ENCODE measurements at regions not wholly inside any gene's neighbourhood (a gene's known extent, or its start where the extent isn't known, plus 50 kb on each side); places are given as distances from the start of the nearest gene placed in this dataset.

- no peak overlapping the region for H3K9ac ChIP-seq (ENCODE audit: extremely low read depth, low read length, poor library complexity, severe bottlenecking)
- no peak for DNase-seq
- Mint-ChIP-seq H3K27ac (peak overlapping the region; percentile 4), H3K9me3 (peaks cover 25% of the 10 kb centered on the region), H3K36me3 (ENCODE audit: low read depth) (peaks cover 7% of the 10 kb centered on the region), H3K27me3 (ENCODE audit: insufficient read depth) (peaks cover 11% of the 10 kb centered on the region), H3K4me1 (peaks cover 7% of the 10 kb centered on the region), H3K4me3 (no peak overlapping the region)
- 88 to 94% methylated on average over 3 of the region's 3 CpGs for WGBS, 2 experiments (ENCODE audit: insufficient coverage in 1 of 2, insufficient read length in 1 of 2)
- H3K9me3 ChIP-seq (ENCODE audit: control insufficient read depth, low read length), result peaks cover 23% of the 10 kb centered on the region
- no peaks in the 10 kb centered on the region for H3K36me3 ChIP-seq (ENCODE audit: control insufficient read depth, insufficient read depth, low read length)
- H3K4me3 ChIP-seq (ENCODE audit: low read length), result no peak overlapping the region
- peak overlapping the region; percentile 12 for H3K27ac ChIP-seq (ENCODE audit: low read depth, low read length)
- no peaks in the 10 kb centered on the region for H3K27me3 ChIP-seq (ENCODE audit: control insufficient read depth, insufficient read depth, low read length, poor library complexity, severe bottlenecking)
- TF ChIP-seq CTCF (conservative IDR thresholded peaks at IDR 0.05), result no peak
- no peaks in the 10 kb centered on the region for H3K4me1 ChIP-seq (ENCODE audit: control insufficient read depth, insufficient read depth, low read length)
Observed at GRCh38 chr13:79966059-79966458, 374.9 kb downstream of the SPRY2 start.

GRCh38 chr13:79946556-79946955 is 394.4 kb downstream of the SPRY2 start:
- WGBS, 2 experiments (ENCODE audit: insufficient coverage in 1 of 2, insufficient read length in 1 of 2), result 98% methylated on average over 3 of the region's 3 CpGs; no CpG with 5 or more reads in 1 of the 2 experiments
- Mint-ChIP-seq H3K9me3 (peaks cover 6% of the 10 kb centered on the region), H3K36me3 (ENCODE audit: low read depth) (no peaks in the 10 kb centered on the region), H3K27ac (no peak overlapping the region), H3K4me3 (no peak overlapping the region), H3K4me1 (no peaks in the 10 kb centered on the region), H3K27me3 (ENCODE audit: insufficient read depth) (no peaks in the 10 kb centered on the region)
- peaks cover 5% of the 10 kb centered on the region for H3K9me3 ChIP-seq (ENCODE audit: control insufficient read depth, low read length)
- no peak overlapping the region for H3K27ac ChIP-seq (ENCODE audit: low read depth, low read length)
- no peak overlapping the region for H3K4me3 ChIP-seq (ENCODE audit: low read length)
- no peaks in the 10 kb centered on the region for H3K27me3 ChIP-seq (ENCODE audit: control insufficient read depth, insufficient read depth, low read length, poor library complexity, severe bottlenecking)
- DNase-seq, result no peak
- no peak overlapping the region for H3K9ac ChIP-seq (ENCODE audit: extremely low read depth, low read length, poor library complexity, severe bottlenecking)
- no peaks in the 10 kb centered on the region for H3K4me1 ChIP-seq (ENCODE audit: control insufficient read depth, insufficient read depth, low read length)
- TF ChIP-seq CTCF (conservative IDR thresholded peaks at IDR 0.05), result no peak
- H3K36me3 ChIP-seq (ENCODE audit: control insufficient read depth, insufficient read depth, low read length), result no peaks in the 10 kb centered on the region

- H3K36me3 ChIP-seq (ENCODE audit: control insufficient read depth, insufficient read depth, low read length), result no peaks in the 10 kb centered on the region
- TF ChIP-seq CTCF (conservative IDR thresholded peaks at IDR 0.05), result no peak
- no peak overlapping the region for H3K4me3 ChIP-seq (ENCODE audit: low read length)
- no peak overlapping the region for H3K27ac ChIP-seq (ENCODE audit: low read depth, low read length)
- Mint-ChIP-seq H3K9me3 (peaks cover 6% of the 10 kb centered on the region), H3K4me3 (no peak overlapping the region), H3K4me1 (no peaks in the 10 kb centered on the region), H3K27me3 (ENCODE audit: insufficient read depth) (no peaks in the 10 kb centered on the region), H3K36me3 (ENCODE audit: low read depth) (no peaks in the 10 kb centered on the region), H3K27ac (no peak overlapping the region)
- H3K27me3 ChIP-seq (ENCODE audit: control insufficient read depth, insufficient read depth, low read length, poor library complexity, severe bottlenecking), result no peaks in the 10 kb centered on the region
- no peak overlapping the region for H3K9ac ChIP-seq (ENCODE audit: extremely low read depth, low read length, poor library complexity, severe bottlenecking)
- DNase-seq, result no peak
- WGBS, 2 experiments (ENCODE audit: insufficient coverage in 1 of 2, insufficient read length in 1 of 2), result 89 to 92% methylated on average over 1 to 2 of the region's 2 CpGs
- no peaks in the 10 kb centered on the region for H3K4me1 ChIP-seq (ENCODE audit: control insufficient read depth, insufficient read depth, low read length)
- H3K9me3 ChIP-seq (ENCODE audit: control insufficient read depth, low read length), result peaks cover 5% of the 10 kb centered on the region
Observed at GRCh38 chr13:79943346-79944023, 397.4 kb downstream of the SPRY2 start.
